RWPE2 (cell line): ENCODE measurements at regions not wholly inside any gene's neighbourhood (a gene's known extent, or its start where the extent isn't known, plus 50 kb on each side); places are given as distances from the start of the nearest gene placed in this dataset.

ENCODE experiments used
- ATAC-seq: fragments of 200-7000 bp; cut with Tn5 transposase; 3 replicates; pipeline ENCODE4 v1.9.1; 2021; ENCODE audit warnings: low read depth
- DNase-seq: peaks from one replicate; pipeline ENCODE4 v3.0.0-alpha.2; 2020; ENCODE audit warnings: low spot score
- H3K27ac ChIP-seq: fragments of 450-650 bp; 2 replicates; pipeline ENCODE4 v1.5.1; 2017; ENCODE audit warnings: mild to moderate bottlenecking; ENCODE audit not compliant: poor library complexity, severe bottlenecking
- H3K27me3 ChIP-seq: fragments of 250-450 bp; sonication (Bioruptor Pico); 2 replicates; pipeline ENCODE4 v1.5.1; 2021; ENCODE audit warnings: mild to moderate bottlenecking, moderate library complexity; ENCODE audit not compliant: insufficient read depth, poor library complexity, severe bottlenecking
- H3K36me3 ChIP-seq: fragments of 250-450 bp; sonication (Bioruptor Pico); 2 replicates; pipeline ENCODE4 v1.5.1; 2020; ENCODE audit warnings: low read depth, mild to moderate bottlenecking, moderate library complexity
- H3K4me1 ChIP-seq: fragments of 250-450 bp; sonication (Bioruptor Pico); 2 replicates; pipeline ENCODE4 v1.5.1; 2021; ENCODE audit warnings: mild to moderate bottlenecking, moderate library complexity; ENCODE audit not compliant: insufficient read depth, poor library complexity, severe bottlenecking
- H3K4me3 ChIP-seq: fragments of 250-450 bp; sonication (Bioruptor Pico); 2 replicates; pipeline ENCODE4 v1.5.1; 2021; ENCODE audit warnings: mild to moderate bottlenecking, moderate library complexity; ENCODE audit not compliant: severe bottlenecking
- H3K9me3 ChIP-seq: fragments of 250-450 bp; sonication (Bioruptor Pico); 2 replicates; pipeline ENCODE4 v1.5.1; 2021; ENCODE audit warnings: mild to moderate bottlenecking, moderate library complexity; ENCODE audit not compliant: severe bottlenecking
- CTCF ChIP-seq: fragments of 450-650 bp; IDR thresholded peaks from one replicate; pipeline ENCODE4 v1.5.1; 2017; ENCODE audit warnings: mild to moderate bottlenecking, moderate library complexity; ENCODE audit not compliant: poor library complexity, severe bottlenecking

DNA sequence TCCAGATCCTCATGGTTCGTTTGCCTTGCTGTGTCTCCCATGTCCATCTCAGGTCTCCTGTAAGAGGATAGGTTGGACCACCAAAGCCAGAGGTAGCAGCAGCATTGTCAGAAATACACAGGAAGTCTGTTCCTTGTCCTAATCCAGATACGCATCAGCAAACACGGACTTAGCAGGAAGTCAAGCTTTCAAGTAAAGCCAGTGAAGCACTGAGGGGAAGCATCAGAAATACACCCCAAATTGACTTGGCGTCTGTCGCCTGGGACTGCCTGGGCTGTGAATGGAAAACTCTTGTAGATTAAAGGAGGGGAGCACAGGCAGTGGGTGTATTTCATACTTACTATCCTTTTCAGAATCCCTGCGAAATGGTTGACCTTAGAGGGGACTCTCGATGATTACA, 171.3 kb downstream of the PSAT1 start:
- H3K4me3 ChIP-seq: no peak overlapping the region
- no peak for TF ChIP-seq CTCF
- H3K27ac ChIP-seq: no peak overlapping the region
- no peaks in the 10 kb centered on the region for H3K4me1 ChIP-seq
- H3K27me3 ChIP-seq: no peaks in the 10 kb centered on the region
- no peaks in the 10 kb centered on the region for H3K36me3 ChIP-seq
- ATAC-seq (no peak), DNase-seq (no peak)
- H3K9me3 ChIP-seq: no peaks in the 10 kb centered on the region

- Histone ChIP-seq H3K9me3 (no peaks in the 10 kb centered on the region), H3K27me3 (no peaks in the 10 kb centered on the region), H3K36me3 (no peaks in the 10 kb centered on the region), H3K4me3 (no peak overlapping the region), H3K4me1 (no peaks in the 10 kb centered on the region), H3K27ac (no peak overlapping the region)
- TF ChIP-seq CTCF: no peak
- DNase-seq: no peak
- no peak for ATAC-seq
These were observed 172.2 kb downstream of the PSAT1 start for GRCh38 chr9:78468974-78469576.

GRCh38 chr9:78470216-78470615, 173.3 kb downstream of the PSAT1 start:
- DNase-seq: no peak
- Histone ChIP-seq H3K9me3 (no peaks in the 10 kb centered on the region), H3K4me1 (no peaks in the 10 kb centered on the region), H3K36me3 (no peaks in the 10 kb centered on the region), H3K27me3 (no peaks in the 10 kb centered on the region), H3K4me3 (no peak overlapping the region), H3K27ac (no peak overlapping the region)
- TF ChIP-seq CTCF: no peak
- no peak for ATAC-seq

- Histone ChIP-seq H3K27me3 (no peaks in the 10 kb centered on the region), H3K4me1 (no peaks in the 10 kb centered on the region), H3K36me3 (no peaks in the 10 kb centered on the region), H3K4me3 (no peak overlapping the region), H3K9me3 (no peaks in the 10 kb centered on the region), H3K27ac (no peak overlapping the region)
- ATAC-seq (no peak), DNase-seq (no peak)
- TF ChIP-seq CTCF: no peak
These were observed 173.8 kb downstream of the PSAT1 start for GRCh38 chr9:78470741-78471140.

- Histone ChIP-seq H3K36me3 (no peaks in the 10 kb centered on the region), H3K27ac (no peak overlapping the region), H3K4me1 (no peaks in the 10 kb centered on the region), H3K9me3 (no peaks in the 10 kb centered on the region), H3K4me3 (no peak overlapping the region), H3K27me3 (no peaks in the 10 kb centered on the region)
- TF ChIP-seq CTCF: no peak
- no peak for ATAC-seq
- no peak for DNase-seq
These were observed 175.2 kb downstream of the PSAT1 start for GRCh38 chr9:78472111-78472510.
